Adrenal gland (tissue), 9 donors: ENCODE measurements at regions not wholly inside any gene's neighbourhood (a gene's known extent, or its start where the extent isn't known, plus 50 kb on each side); places are given as distances from the start of the nearest gene placed in this dataset.

Experiments
- DNase-seq, 7 donors: peaks; one replicate each; pipeline ENCODE4 v3.0.0-alpha.2; 2019 to 2020
- H3K27ac ChIP-seq, 5 donors: fragments of 200-600 bp; sonication (generic) in 4 of 5; 1 replicate in 3 of 5; 2 replicates in 2 of 5; pipeline versions ENCODE4 v1.5.1 to v1.8.0; 2016 to 2020; ENCODE audit warnings: mild to moderate bottlenecking in 1 of 5
- H3K27me3 ChIP-seq: fragments of 200-600 bp; 2 replicates; pipeline ENCODE4 v1.8.0; 2021
- H3K36me3 ChIP-seq, 2 donors: fragments of 200-600 bp; replicated peaks in 1 of 2; 1 replicate in 1 of 2; 2 replicates in 1 of 2; pipeline versions ENCODE4 v1.5.1 to v1.8.0; 2018 to 2022
- H3K4me1 ChIP-seq, 2 donors: fragments of 200-600 bp; replicated peaks in 1 of 2; 1 replicate in 1 of 2; 2 replicates in 1 of 2; pipeline versions ENCODE4 v1.5.1 to v1.8.0; 2018 to 2021
- H3K4me3 ChIP-seq, 4 donors: fragments of 200-600 bp; sonication (generic) in 3 of 4; one replicate each; pipeline ENCODE4 v1.5.1; 2016 to 2018
- H3K9me3 ChIP-seq, 3 donors: fragments of 200-600 bp; sonication (generic) in 1 of 3; replicated peaks in 1 of 3; 1 replicate in 2 of 3; 2 replicates in 1 of 3; pipeline versions ENCODE4 v1.5.1 to v1.8.0; 2016 to 2021
- CTCF ChIP-seq, 6 experiments: fragments of 450-650 bp in 4 of 6; fragments of 200-600 bp in 2 of 6; sonication (generic) in 1 of 6; IDR thresholded peaks; 1 replicate in 5 of 6; 2 replicates in 1 of 6; pipeline versions ENCODE4 v1.5.1 to v1.8.0; 2016 to 2021; ENCODE audit warnings: antibody characterized with exemption in 6 of 6, mild to moderate bottlenecking in 2 of 6, moderate library complexity in 1 of 6
- POLR2A ChIP-seq, 2 donors: fragments of 450-650 bp; IDR thresholded peaks; one replicate each; pipeline ENCODE4 v1.6.1; 2017; ENCODE audit warnings: antibody characterized with exemption in 2 of 2, mild to moderate bottlenecking in 2 of 2, moderate library complexity in 1 of 2
- WGBS, 4 donors: extraction: QIAGEN DNeasy Blood & Tissue Kit in 2 of 4; methylation state at CpG; one replicate each; pipeline versions ENCODE4 v1.1.5 to v1.1.7; 2013 to 2017; 5-methylcytosine and 5-hydroxymethylcytosine counted together
- intact Hi-C, 2 donors: fragments of 100-400 bp; cut with DNase I; formaldehyde crosslinking; loops; one replicate each; pipeline versions ENCODE4 v1.14.1 to v1.15.0; 2022 to 2023
- donor health status: healthy with polysubstance abuse.
- donor health status: Bipolar disorder and iron deficiency.
- donor health status: DM: yes; HTN: yes; CAD: no.
- donor health status: DM: no; HTN: no; CAD: no.
- donor health status: DM: no; HTN: no; CAD: no.

- no peaks in the 10 kb centered on the region for H3K9me3 ChIP-seq
- no peaks in the 10 kb centered on the region for H3K4me1 ChIP-seq
- H3K27me3 ChIP-seq: no peaks in the 10 kb centered on the region
- WGBS, 4 donors: 76 to 85% (median 80%) methylated on average over 1 of the region's 1 CpG
- TF ChIP-seq POLR2A (IDR thresholded peaks at IDR 0.05): no peak
- no peak for TF ChIP-seq CTCF (IDR thresholded peaks at IDR 0.05)
- intact Hi-C loops: no loop called here
- DNase-seq: no peak
- H3K27ac ChIP-seq: no peak overlapping the region
- H3K4me3 ChIP-seq: no peak overlapping the region
- no peaks in the 10 kb centered on the region for H3K36me3 ChIP-seq
These were observed 538.7 kb downstream of the TRIB2 start for GRCh38 chr2:13255485-13255884.

GRCh38 chr2:13260402-13260801 is 543.7 kb downstream of the TRIB2 start:
- no peaks in the 10 kb centered on the region for H3K4me1 ChIP-seq
- 20 to 36% (median 24%) methylated on average over 2 of the region's 2 CpGs for WGBS, 4 donors

GRCh38 chr2:13266166-13266565 is 549.4 kb downstream of the TRIB2 start:
- peaks cover 0 to 5% (median 0%) of the 10 kb centered on the region in 3 donors for H3K9me3 ChIP-seq
- 36 to 55% (median 44%) methylated on average over 1 of the region's 1 CpG for WGBS, 4 donors
- no peaks in the 10 kb centered on the region for H3K27me3 ChIP-seq
- H3K36me3 ChIP-seq: no peaks in the 10 kb centered on the region
- no peak overlapping the region for H3K27ac ChIP-seq
- no peak overlapping the region for H3K4me3 ChIP-seq
- intact Hi-C loops: no loop called here
- DNase-seq: no peak
- TF ChIP-seq CTCF (IDR thresholded peaks at IDR 0.05): no peak
- no peak for TF ChIP-seq POLR2A (IDR thresholded peaks at IDR 0.05)
- no peaks in the 10 kb centered on the region for H3K4me1 ChIP-seq

More at GRCh38 chr2:13260402-13260801, 543.7 kb downstream of the TRIB2 start:
- H3K36me3 ChIP-seq: no peaks in the 10 kb centered on the region
- no peaks in the 10 kb centered on the region for H3K27me3 ChIP-seq
- TF ChIP-seq CTCF (IDR thresholded peaks at IDR 0.05) (no peak), POLR2A (IDR thresholded peaks at IDR 0.05) (no peak)
- DNase-seq: no peak
- intact Hi-C loops: no loop called here
- no peak overlapping the region for H3K4me3 ChIP-seq
- H3K9me3 ChIP-seq: peaks cover 0 to 5% (median 0%) of the 10 kb centered on the region in 3 donors
- no peak overlapping the region for H3K27ac ChIP-seq

- DNase-seq: no peak
- no peak for TF ChIP-seq CTCF (IDR thresholded peaks at IDR 0.05)
- no peak for TF ChIP-seq POLR2A (IDR thresholded peaks at IDR 0.05)
- Histone ChIP-seq H3K27ac (no peak overlapping the region), H3K9me3 (no peaks in the 10 kb centered on the region), H3K4me1 (no peaks in the 10 kb centered on the region), H3K36me3 (no peaks in the 10 kb centered on the region), H3K4me3 (no peak overlapping the region), H3K27me3 (no peaks in the 10 kb centered on the region)
- 73 to 91% (median 81%) methylated on average over 8 of the region's 8 CpGs for WGBS, 4 donors
- intact Hi-C loops: no loop called here
These were observed 568.0 kb downstream of the TRIB2 start for GRCh38 chr2:13284688-13285087.
